Adrenal gland (tissue), 9 donors: ENCODE measurements at regions not wholly inside any gene's neighbourhood (a gene's known extent, or its start where the extent isn't known, plus 50 kb on each side); places are given as distances from the start of the nearest gene placed in this dataset.

ENCODE experiments used
- DNase-seq, 7 donors: peaks; one replicate each; pipeline ENCODE4 v3.0.0-alpha.2; 2019 to 2020
- H3K27ac ChIP-seq, 5 donors: fragments of 200-600 bp; sonication (generic) in 4 of 5; 1 replicate in 3 of 5; 2 replicates in 2 of 5; pipeline versions ENCODE4 v1.5.1 to v1.8.0; 2016 to 2020; ENCODE audit warnings: mild to moderate bottlenecking in 1 of 5
- H3K27me3 ChIP-seq: fragments of 200-600 bp; 2 replicates; pipeline ENCODE4 v1.8.0; 2021
- H3K36me3 ChIP-seq, 2 donors: fragments of 200-600 bp; replicated peaks in 1 of 2; 1 replicate in 1 of 2; 2 replicates in 1 of 2; pipeline versions ENCODE4 v1.5.1 to v1.8.0; 2018 to 2022
- H3K4me1 ChIP-seq, 2 donors: fragments of 200-600 bp; replicated peaks in 1 of 2; 1 replicate in 1 of 2; 2 replicates in 1 of 2; pipeline versions ENCODE4 v1.5.1 to v1.8.0; 2018 to 2021
- H3K4me3 ChIP-seq, 4 donors: fragments of 200-600 bp; sonication (generic) in 3 of 4; one replicate each; pipeline ENCODE4 v1.5.1; 2016 to 2018
- H3K9me3 ChIP-seq, 3 donors: fragments of 200-600 bp; sonication (generic) in 1 of 3; replicated peaks in 1 of 3; 1 replicate in 2 of 3; 2 replicates in 1 of 3; pipeline versions ENCODE4 v1.5.1 to v1.8.0; 2016 to 2021
- CTCF ChIP-seq, 6 experiments: fragments of 450-650 bp in 4 of 6; fragments of 200-600 bp in 2 of 6; sonication (generic) in 1 of 6; IDR thresholded peaks; 1 replicate in 5 of 6; 2 replicates in 1 of 6; pipeline versions ENCODE4 v1.5.1 to v1.8.0; 2016 to 2021; ENCODE audit warnings: antibody characterized with exemption in 6 of 6, mild to moderate bottlenecking in 2 of 6, moderate library complexity in 1 of 6
- POLR2A ChIP-seq, 2 donors: fragments of 450-650 bp; IDR thresholded peaks; one replicate each; pipeline ENCODE4 v1.6.1; 2017; ENCODE audit warnings: antibody characterized with exemption in 2 of 2, mild to moderate bottlenecking in 2 of 2, moderate library complexity in 1 of 2
- WGBS, 4 donors: extraction: QIAGEN DNeasy Blood & Tissue Kit in 2 of 4; methylation state at CpG; one replicate each; pipeline versions ENCODE4 v1.1.5 to v1.1.7; 2013 to 2017; 5-methylcytosine and 5-hydroxymethylcytosine counted together
- intact Hi-C, 2 donors: fragments of 100-400 bp; cut with DNase I; formaldehyde crosslinking; loops; one replicate each; pipeline versions ENCODE4 v1.14.1 to v1.15.0; 2022 to 2023
- donor health status: healthy with polysubstance abuse.
- donor health status: Bipolar disorder and iron deficiency.
- donor health status: DM: yes; HTN: yes; CAD: no.
- donor health status: DM: no; HTN: no; CAD: no.
- donor health status: DM: no; HTN: no; CAD: no.

GRCh38 chr3:18159681-18160080, 265.5 kb downstream of the SATB1 start:
- Histone ChIP-seq H3K4me1 (no peaks in the 10 kb centered on the region), H3K27ac (no peak overlapping the region), H3K4me3 (no peak overlapping the region), H3K36me3 (no peaks in the 10 kb centered on the region), H3K9me3 (no peaks in the 10 kb centered on the region), H3K27me3 (no peaks in the 10 kb centered on the region)
- intact Hi-C loops, result no loop called here
- 80 to 89% (median 86%) methylated on average over 1 of the region's 1 CpG for WGBS, 4 donors
- no peak for DNase-seq
- no peak for TF ChIP-seq CTCF (IDR thresholded peaks at IDR 0.05)
- TF ChIP-seq POLR2A (IDR thresholded peaks at IDR 0.05), result no peak

DNA sequence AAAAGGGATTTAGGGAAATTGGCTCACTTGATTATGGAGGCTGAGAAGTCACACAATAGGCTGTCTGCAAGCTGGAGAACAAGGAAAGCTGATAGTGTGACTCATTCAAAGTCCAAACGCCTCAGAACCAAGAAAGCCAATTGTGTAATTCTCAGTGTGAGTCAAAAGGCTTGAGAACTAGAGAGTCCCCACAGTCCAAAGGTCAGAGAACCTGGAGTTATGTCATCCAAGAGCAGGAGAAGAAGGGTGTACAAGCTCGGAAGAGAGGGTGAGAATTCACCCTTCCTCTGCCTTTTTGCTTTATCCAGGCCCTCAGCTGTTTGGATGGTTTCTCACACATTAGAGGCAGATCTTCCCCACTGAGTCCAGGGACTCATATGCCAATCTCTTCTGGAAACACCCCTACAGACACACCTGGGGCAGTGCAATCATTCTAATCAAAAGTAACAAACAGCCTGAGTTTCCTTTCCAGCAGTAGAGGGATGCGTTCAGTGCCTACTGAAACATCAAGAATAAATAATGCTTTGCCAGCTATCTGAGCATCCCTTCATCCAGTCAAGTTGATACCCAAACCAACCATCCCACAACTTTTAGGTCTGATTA, 271.5 kb downstream of the SATB1 start:
- H3K4me1 ChIP-seq, result no peaks in the 10 kb centered on the region
- H3K27ac ChIP-seq, result no peak overlapping the region
- TF ChIP-seq POLR2A (IDR thresholded peaks at IDR 0.05), result no peak
- no peak for TF ChIP-seq CTCF (IDR thresholded peaks at IDR 0.05)
- no peaks in the 10 kb centered on the region for H3K27me3 ChIP-seq
- WGBS, 4 donors, result 47 to 55% (median 54%) methylated on average over 3 of the region's 3 CpGs
- no peaks in the 10 kb centered on the region for H3K36me3 ChIP-seq
- no peak overlapping the region for H3K4me3 ChIP-seq
- no peak for DNase-seq
- H3K9me3 ChIP-seq, result no peaks in the 10 kb centered on the region
- intact Hi-C loops, result no loop called here

DNA sequence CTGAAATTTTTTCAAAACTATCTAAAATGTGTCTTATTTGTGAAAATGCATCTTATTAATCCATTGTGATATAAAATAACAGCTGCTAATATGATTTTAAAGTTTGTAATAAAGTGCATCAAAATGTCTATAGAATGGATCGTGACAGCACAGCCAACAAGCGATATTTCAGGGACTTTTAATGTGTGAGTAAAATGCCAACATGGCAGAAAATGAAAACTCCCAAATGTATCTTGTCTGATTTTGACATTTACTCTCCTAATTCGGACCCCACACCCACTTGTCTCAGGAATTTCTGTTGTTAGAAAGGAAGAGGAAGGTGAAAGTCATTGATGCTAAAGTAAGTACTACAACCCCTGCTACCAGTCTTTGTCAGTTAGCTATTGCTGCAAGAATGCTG, 273.9 kb downstream of the SATB1 start:
- H3K27ac ChIP-seq, result no peak overlapping the region
- 79 to 81% (median 80%) methylated on average over 3 of the region's 3 CpGs for WGBS, 4 donors
- no peak overlapping the region for H3K4me3 ChIP-seq
- no peaks in the 10 kb centered on the region for H3K36me3 ChIP-seq
- no peaks in the 10 kb centered on the region for H3K27me3 ChIP-seq
- no peak for TF ChIP-seq CTCF (IDR thresholded peaks at IDR 0.05)
- no peak for TF ChIP-seq POLR2A (IDR thresholded peaks at IDR 0.05)
- DNase-seq, result no peak
- H3K9me3 ChIP-seq, result no peaks in the 10 kb centered on the region
- no peaks in the 10 kb centered on the region for H3K4me1 ChIP-seq
- intact Hi-C loops, result no loop called here

DNA sequence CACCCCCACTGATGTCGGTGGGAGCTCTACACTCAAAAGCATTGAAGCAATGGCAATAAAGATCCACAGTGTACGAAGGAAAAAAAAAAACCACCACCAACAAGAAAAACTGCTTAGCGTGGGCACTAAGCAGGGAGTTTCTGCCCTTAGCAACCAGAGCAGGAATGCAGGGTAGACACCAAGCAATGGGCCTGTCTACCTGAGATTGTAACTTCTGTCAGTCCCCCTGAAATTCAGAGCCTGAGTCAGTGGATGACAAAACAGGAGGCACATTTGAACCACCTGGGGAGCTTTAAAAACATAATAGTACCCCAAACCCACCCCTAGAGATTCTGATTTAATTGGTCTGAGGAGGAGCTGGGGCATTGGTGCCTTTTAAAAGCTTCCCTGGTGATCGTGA, 275.2 kb downstream of the SATB1 start:
- TF ChIP-seq CTCF (IDR thresholded peaks at IDR 0.05) (no peak), POLR2A (IDR thresholded peaks at IDR 0.05) (no peak)
- H3K27ac ChIP-seq, result no peak overlapping the region
- H3K4me1 ChIP-seq, result no peaks in the 10 kb centered on the region
- H3K9me3 ChIP-seq, result no peaks in the 10 kb centered on the region
- intact Hi-C loops, result no loop called here
- H3K36me3 ChIP-seq, result no peaks in the 10 kb centered on the region
- 73 to 87% (median 83%) methylated on average over 4 of the region's 4 CpGs for WGBS, 4 donors
- no peaks in the 10 kb centered on the region for H3K27me3 ChIP-seq
- H3K4me3 ChIP-seq, result no peak overlapping the region
- no peak for DNase-seq
